Retinal pigment epithelial cell (primary cell): ENCODE measurements at regions not wholly inside any gene's neighbourhood (a gene's known extent, or its start where the extent isn't known, plus 50 kb on each side); places are given as distances from the start of the nearest gene placed in this dataset.

Experiments used
- DNase-seq: peaks from one replicate; pipeline ENCODE4 v3.0.0-alpha.2; 2010; ENCODE audit warnings: low read depth
- H3K4me3 ChIP-seq: 2 replicates; pipeline ENCODE4 v1.5.1; 2011; ENCODE audit warnings: mild to moderate bottlenecking, low read length, control low read depth, moderate library complexity
- CTCF ChIP-seq: conservative IDR thresholded peaks from 2 replicates; pipeline ENCODE4 v1.5.1; 2011; ENCODE audit warnings: low read depth, low read length, control low read depth, inconsistent platforms

GRCh38 chr3:163929069-163929652 is 1149.1 kb downstream of the SI start:
- H3K4me3 ChIP-seq, result no peak overlapping the region
- TF ChIP-seq CTCF, result no peak
- no peak for DNase-seq

- DNase-seq, result no peak
- no peak for TF ChIP-seq CTCF
- no peak overlapping the region for H3K4me3 ChIP-seq
Observed at GRCh38 chr3:163927521-163927920, 1150.8 kb downstream of the SI start.

GRCh38 chr3:163924600-163924999 is 1153.7 kb downstream of the SI start:
- TF ChIP-seq CTCF, result no peak
- no peak for DNase-seq
- no peak overlapping the region for H3K4me3 ChIP-seq

GRCh38 chr3:163919154-163919553 is 1159.1 kb downstream of the SI start:
- TF ChIP-seq CTCF, result no peak
- DNase-seq, result no peak
- no peak overlapping the region for H3K4me3 ChIP-seq

GRCh38 chr3:163916596-163917560 is 1161.4 kb downstream of the SI start:
- no peak for DNase-seq
- H3K4me3 ChIP-seq, result no peak overlapping the region
- peak; percentile 50 for TF ChIP-seq CTCF

- no peak overlapping the region for H3K4me3 ChIP-seq
- DNase-seq, result no peak
- TF ChIP-seq CTCF, result no peak
Observed at GRCh38 chr3:163915280-163915679, 1163.0 kb downstream of the SI start.

GRCh38 chr3:163914567-163914966 is 1163.7 kb downstream of the SI start:
- no peak overlapping the region for H3K4me3 ChIP-seq
- TF ChIP-seq CTCF, result no peak
- no peak for DNase-seq
